ENCODE measurements at regions not wholly inside any gene's neighbourhood (a gene's known extent, or its start where the extent isn't known, plus 50 kb on each side); places are given as distances from the start of the nearest gene placed in this dataset.

DNA sequence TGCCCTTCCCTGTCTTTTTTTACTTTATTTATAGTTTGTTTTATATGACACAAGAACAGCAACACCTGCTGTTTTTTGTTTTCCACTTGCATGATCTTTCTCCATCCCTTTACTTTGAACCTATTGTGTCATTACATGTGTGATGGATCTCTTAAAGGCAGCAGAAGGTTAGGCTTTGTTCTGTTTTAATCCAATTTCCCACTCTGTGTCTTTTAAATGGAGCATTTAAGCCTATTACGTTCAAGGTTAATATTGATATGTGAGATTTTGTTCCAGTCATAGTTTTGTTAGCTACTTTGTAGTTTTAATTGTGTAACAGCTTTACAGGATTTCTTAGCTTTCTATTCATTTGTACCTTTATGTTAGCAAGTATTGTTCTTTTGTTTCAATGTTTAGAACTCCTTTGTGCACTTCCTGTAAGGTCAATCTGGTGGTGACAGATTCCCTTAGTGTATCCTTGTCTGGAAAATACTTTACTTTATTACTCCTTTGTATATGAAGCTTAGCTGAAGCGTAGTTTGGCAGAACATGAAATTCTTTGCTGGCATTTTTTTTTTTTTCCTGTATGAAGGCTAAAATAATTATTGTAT, 1443.0 kb upstream of the LRRTM1 start:
- Histone ChIP-seq H3K36me3 (ENCODE audit: insufficient read depth, low read length) (no peaks in the 10 kb centered on the region), H2AFZ (ENCODE audit: low read depth, low read length) (no peak overlapping the region), H3K27me3 (ENCODE audit: insufficient read depth, low read length) (no peaks in the 10 kb centered on the region), H3K4me3 (ENCODE audit: low read length) (no peak overlapping the region), H3K9me3 (ENCODE audit: low read length) (no peaks in the 10 kb centered on the region), H3K4me1 (ENCODE audit: insufficient read depth, low read length) (no peaks in the 10 kb centered on the region)

- Histone ChIP-seq H3K9me3 (ENCODE audit: low read length) (no peaks in the 10 kb centered on the region), H3K4me3 (ENCODE audit: low read length) (no peak overlapping the region), H3K27me3 (ENCODE audit: insufficient read depth, low read length) (no peaks in the 10 kb centered on the region), H2AFZ (ENCODE audit: low read depth, low read length) (no peak overlapping the region), H3K36me3 (ENCODE audit: insufficient read depth, low read length) (no peaks in the 10 kb centered on the region), H3K4me1 (ENCODE audit: insufficient read depth, low read length) (no peaks in the 10 kb centered on the region)
Observed at GRCh38 chr2:81739966-81740365, 1435.4 kb upstream of the LRRTM1 start.

DNA sequence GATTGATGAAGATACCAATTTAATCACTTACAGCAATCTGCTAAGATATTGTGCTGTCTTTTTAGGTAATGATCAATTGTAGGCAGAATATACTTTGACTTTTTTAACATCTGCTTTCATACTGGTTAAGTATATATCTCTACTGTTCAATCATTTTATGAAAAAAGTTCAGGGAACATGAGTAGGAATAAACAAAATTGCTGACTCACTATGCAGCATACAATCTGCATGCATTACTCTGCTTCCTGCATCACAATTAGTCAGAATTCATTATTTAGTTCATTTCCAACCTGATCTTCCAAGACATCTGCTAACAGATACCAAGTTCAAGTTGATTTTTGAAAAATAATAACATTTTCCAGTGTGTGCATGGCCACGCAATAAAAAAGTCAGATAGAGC, 1430.4 kb upstream of the LRRTM1 start:
- Histone ChIP-seq H3K4me3 (ENCODE audit: low read length) (no peak overlapping the region), H3K27me3 (ENCODE audit: insufficient read depth, low read length) (no peaks in the 10 kb centered on the region), H3K9me3 (ENCODE audit: low read length) (no peaks in the 10 kb centered on the region), H2AFZ (ENCODE audit: low read depth, low read length) (no peak overlapping the region), H3K36me3 (ENCODE audit: insufficient read depth, low read length) (no peaks in the 10 kb centered on the region), H3K4me1 (ENCODE audit: insufficient read depth, low read length) (no peaks in the 10 kb centered on the region)

DNA sequence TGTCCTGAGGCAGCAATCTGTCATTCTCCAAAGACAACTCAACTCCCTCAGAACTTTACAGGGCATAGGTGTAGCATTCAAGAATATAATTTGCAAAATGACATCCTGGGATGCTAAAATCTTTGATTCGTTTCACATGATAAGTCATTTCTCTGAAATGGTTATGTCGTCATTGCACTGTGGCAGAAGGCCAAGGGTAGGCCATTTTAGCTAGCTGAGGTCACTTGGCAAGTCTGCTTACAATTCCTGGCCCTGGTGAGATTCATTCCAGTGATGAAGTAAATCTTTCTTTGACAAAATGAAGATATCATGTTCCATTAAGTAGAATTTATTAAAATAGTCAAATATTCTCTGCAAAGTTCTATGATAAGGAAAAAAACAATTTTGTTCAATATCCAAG, 1410.3 kb upstream of the LRRTM1 start:
- H3K9me3 ChIP-seq (ENCODE audit: low read length), result no peaks in the 10 kb centered on the region
- H3K36me3 ChIP-seq (ENCODE audit: insufficient read depth, low read length), result no peaks in the 10 kb centered on the region

GRCh38 chr2:81706856-81707255, 1402.3 kb upstream of the LRRTM1 start:
- Histone ChIP-seq H3K4me1 (ENCODE audit: insufficient read depth, low read length) (no peaks in the 10 kb centered on the region), H3K9me3 (ENCODE audit: low read length) (no peaks in the 10 kb centered on the region), H3K4me3 (ENCODE audit: low read length) (no peak overlapping the region), H2AFZ (ENCODE audit: low read depth, low read length) (no peak overlapping the region), H3K36me3 (ENCODE audit: insufficient read depth, low read length) (no peaks in the 10 kb centered on the region), H3K27me3 (ENCODE audit: insufficient read depth, low read length) (no peaks in the 10 kb centered on the region)

More for the DNA sequence above, 1410.3 kb upstream of the LRRTM1 start:
- Histone ChIP-seq H3K4me3 (ENCODE audit: low read length) (no peak overlapping the region), H3K4me1 (ENCODE audit: insufficient read depth, low read length) (no peaks in the 10 kb centered on the region), H2AFZ (ENCODE audit: low read depth, low read length) (no peak overlapping the region), H3K27me3 (ENCODE audit: insufficient read depth, low read length) (no peaks in the 10 kb centered on the region)

GRCh38 chr2:81703831-81704230, 1399.3 kb upstream of the LRRTM1 start:
- H3K36me3 ChIP-seq (ENCODE audit: insufficient read depth, low read length), result no peaks in the 10 kb centered on the region
- no peaks in the 10 kb centered on the region for H3K4me1 ChIP-seq (ENCODE audit: insufficient read depth, low read length)
- H3K9me3 ChIP-seq (ENCODE audit: low read length), result no peaks in the 10 kb centered on the region

DNA sequence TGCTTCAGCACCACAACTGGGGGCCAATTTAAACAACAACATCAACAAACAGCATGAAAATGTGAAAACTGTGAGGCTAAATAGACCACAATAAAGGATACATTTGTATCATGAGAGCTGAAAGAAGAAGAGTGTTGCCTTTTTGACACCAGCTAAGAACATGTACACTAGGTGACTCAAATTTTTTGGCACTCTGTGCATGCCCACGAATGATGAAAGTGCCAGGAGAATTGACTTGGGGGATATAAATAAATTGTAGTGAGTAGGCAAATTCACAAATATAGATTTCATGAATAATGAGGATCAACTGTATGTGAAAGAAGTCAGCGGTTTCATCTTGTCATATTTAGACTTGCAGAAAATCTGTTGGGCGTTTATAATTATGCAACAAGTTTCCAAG, 1388.0 kb upstream of the LRRTM1 start:
- Histone ChIP-seq H3K36me3 (ENCODE audit: insufficient read depth, low read length) (no peaks in the 10 kb centered on the region), H3K4me3 (ENCODE audit: low read length) (no peak overlapping the region), H3K4me1 (ENCODE audit: insufficient read depth, low read length) (no peaks in the 10 kb centered on the region), H3K27me3 (ENCODE audit: insufficient read depth, low read length) (no peaks in the 10 kb centered on the region), H2AFZ (ENCODE audit: low read depth, low read length) (no peak overlapping the region), H3K9me3 (ENCODE audit: low read length) (no peaks in the 10 kb centered on the region)

More at GRCh38 chr2:81703831-81704230, 1399.3 kb upstream of the LRRTM1 start:
- no peaks in the 10 kb centered on the region for H3K27me3 ChIP-seq (ENCODE audit: insufficient read depth, low read length)
- H3K4me3 ChIP-seq (ENCODE audit: low read length), result no peak overlapping the region
- H2AFZ ChIP-seq (ENCODE audit: low read depth, low read length), result no peak overlapping the region

DNA sequence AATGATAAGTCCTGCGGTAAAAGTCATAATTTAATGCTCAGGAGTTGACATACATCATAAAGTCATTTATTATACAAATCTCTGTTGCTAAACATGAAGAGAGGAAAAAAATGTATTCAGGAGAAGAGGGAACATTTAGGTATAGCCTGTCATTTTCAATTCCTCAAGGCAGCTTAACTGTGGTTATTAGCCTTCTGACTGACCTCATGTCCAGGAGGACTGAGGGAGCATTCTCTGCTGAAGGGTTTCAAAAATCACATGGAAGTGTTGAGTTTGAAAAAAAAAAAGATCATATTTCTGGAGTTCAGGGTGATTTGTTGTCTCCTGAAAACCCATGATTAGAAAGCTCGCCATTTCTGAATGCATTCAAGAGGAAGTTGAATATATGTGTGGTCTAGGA, 1371.1 kb upstream of the LRRTM1 start:
- no peaks in the 10 kb centered on the region for H3K27me3 ChIP-seq (ENCODE audit: insufficient read depth, low read length)
- H3K9me3 ChIP-seq (ENCODE audit: low read length), result no peaks in the 10 kb centered on the region
- no peak overlapping the region for H3K4me3 ChIP-seq (ENCODE audit: low read length)
- H2AFZ ChIP-seq (ENCODE audit: low read depth, low read length), result no peak overlapping the region
- H3K4me1 ChIP-seq (ENCODE audit: insufficient read depth, low read length), result no peaks in the 10 kb centered on the region
- no peaks in the 10 kb centered on the region for H3K36me3 ChIP-seq (ENCODE audit: insufficient read depth, low read length)

- no peak overlapping the region for H3K4me3 ChIP-seq (ENCODE audit: low read length)
- no peaks in the 10 kb centered on the region for H3K36me3 ChIP-seq (ENCODE audit: insufficient read depth, low read length)
- H2AFZ ChIP-seq (ENCODE audit: low read depth, low read length), result no peak overlapping the region
- no peaks in the 10 kb centered on the region for H3K4me1 ChIP-seq (ENCODE audit: insufficient read depth, low read length)
- no peaks in the 10 kb centered on the region for H3K27me3 ChIP-seq (ENCODE audit: insufficient read depth, low read length)
- no peaks in the 10 kb centered on the region for H3K9me3 ChIP-seq (ENCODE audit: low read length)
Observed at GRCh38 chr2:81672923-81673322, 1368.4 kb upstream of the LRRTM1 start.

DNA sequence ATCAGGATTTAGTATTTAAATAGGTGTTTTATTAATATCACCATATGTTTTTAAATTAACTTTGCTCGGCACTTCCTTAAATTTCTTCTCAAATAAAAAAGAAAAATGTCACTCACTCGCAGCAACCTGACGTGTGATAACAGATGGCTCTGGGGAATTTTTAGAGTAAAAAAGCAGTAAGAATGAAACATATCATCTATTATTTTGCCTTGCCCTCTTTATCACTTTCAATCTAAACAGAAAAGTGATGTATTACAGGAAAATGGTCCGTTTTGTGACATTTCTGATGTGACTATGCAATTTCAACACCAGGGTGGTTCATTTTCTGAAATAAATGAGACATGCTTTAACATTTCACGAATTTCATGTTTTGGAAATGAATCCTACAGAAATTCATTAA, 1368.0 kb upstream of the LRRTM1 start:
- Histone ChIP-seq H3K27me3 (ENCODE audit: insufficient read depth, low read length) (no peaks in the 10 kb centered on the region), H3K4me3 (ENCODE audit: low read length) (no peak overlapping the region), H2AFZ (ENCODE audit: low read depth, low read length) (no peak overlapping the region), H3K4me1 (ENCODE audit: insufficient read depth, low read length) (no peaks in the 10 kb centered on the region), H3K9me3 (ENCODE audit: low read length) (no peaks in the 10 kb centered on the region), H3K36me3 (ENCODE audit: insufficient read depth, low read length) (no peaks in the 10 kb centered on the region)

DNA sequence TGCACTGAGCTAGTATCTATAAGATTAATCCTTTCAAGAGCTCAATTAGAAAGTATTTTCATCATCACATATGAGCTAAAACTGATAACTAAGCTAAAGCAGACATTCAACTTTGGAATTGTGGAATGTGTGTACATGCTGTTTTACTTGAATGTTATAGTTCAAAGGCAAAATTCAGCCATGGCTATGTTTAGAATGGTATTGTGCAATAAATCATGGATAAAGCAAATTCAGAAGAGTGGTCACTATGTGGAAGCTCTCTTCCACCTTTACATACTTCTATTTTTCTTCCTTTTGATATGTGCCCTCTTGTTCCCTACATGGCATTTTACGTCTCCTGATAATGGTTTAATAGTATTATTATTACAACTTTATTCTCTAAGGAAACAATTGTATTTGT, 1366.3 kb upstream of the LRRTM1 start:
- no peaks in the 10 kb centered on the region for H3K4me1 ChIP-seq (ENCODE audit: insufficient read depth, low read length)
- H3K36me3 ChIP-seq (ENCODE audit: insufficient read depth, low read length), result no peaks in the 10 kb centered on the region
- no peaks in the 10 kb centered on the region for H3K27me3 ChIP-seq (ENCODE audit: insufficient read depth, low read length)
- H3K9me3 ChIP-seq (ENCODE audit: low read length), result no peaks in the 10 kb centered on the region
- no peak overlapping the region for H2AFZ ChIP-seq (ENCODE audit: low read depth, low read length)
- H3K4me3 ChIP-seq (ENCODE audit: low read length), result no peak overlapping the region

DNA sequence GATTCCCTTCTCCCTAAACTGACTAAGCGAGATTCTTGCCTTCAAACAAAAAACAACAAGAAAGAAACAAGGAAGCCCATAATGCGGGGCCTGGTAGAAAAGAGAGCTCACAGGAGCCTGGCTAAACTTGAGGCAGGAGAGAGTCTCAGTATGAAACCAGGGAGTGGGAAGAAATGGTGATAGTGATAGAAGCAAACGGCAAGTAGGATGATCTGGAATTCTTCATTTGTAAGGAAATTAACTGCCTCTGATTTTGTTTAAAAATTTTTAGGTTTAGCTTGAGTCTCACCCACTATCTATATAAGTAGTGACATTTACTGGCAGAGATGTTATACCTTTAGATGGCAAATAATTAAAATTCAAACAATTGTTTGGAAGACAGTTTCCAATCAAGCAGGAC, 1356.5 kb upstream of the LRRTM1 start:
- H3K4me1 ChIP-seq (ENCODE audit: insufficient read depth, low read length), result no peaks in the 10 kb centered on the region
- H3K9me3 ChIP-seq (ENCODE audit: low read length), result no peaks in the 10 kb centered on the region
- H3K4me3 ChIP-seq (ENCODE audit: low read length), result no peak overlapping the region
- H3K36me3 ChIP-seq (ENCODE audit: insufficient read depth, low read length), result no peaks in the 10 kb centered on the region
- H2AFZ ChIP-seq (ENCODE audit: low read depth, low read length), result no peak overlapping the region
- H3K27me3 ChIP-seq (ENCODE audit: insufficient read depth, low read length), result no peaks in the 10 kb centered on the region

DNA sequence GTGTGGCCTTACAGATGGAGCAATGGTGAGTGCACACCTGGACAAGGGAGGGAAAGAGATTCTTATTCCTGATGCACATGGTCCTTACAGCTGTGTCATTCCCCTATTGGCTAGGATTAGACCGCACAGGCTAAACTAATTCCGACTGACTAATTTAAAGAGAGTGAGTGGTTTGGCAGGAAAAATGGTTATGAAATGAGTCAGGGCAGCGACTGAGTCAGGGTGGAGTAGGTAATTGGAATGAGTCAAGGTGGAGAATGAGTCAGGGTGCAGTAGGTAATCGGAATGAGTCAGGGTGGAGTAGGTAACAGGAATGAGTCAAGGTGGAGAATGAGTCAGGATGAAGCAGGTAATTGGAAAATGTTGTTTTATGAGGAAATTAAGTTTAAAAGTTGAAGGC, 1353.7 kb upstream of the LRRTM1 start:
- H2AFZ ChIP-seq (ENCODE audit: low read depth, low read length), result no peak overlapping the region
- H3K4me1 ChIP-seq (ENCODE audit: insufficient read depth, low read length), result no peaks in the 10 kb centered on the region
- no peaks in the 10 kb centered on the region for H3K36me3 ChIP-seq (ENCODE audit: insufficient read depth, low read length)
- H3K4me3 ChIP-seq (ENCODE audit: low read length), result no peak overlapping the region
- H3K27me3 ChIP-seq (ENCODE audit: insufficient read depth, low read length), result no peaks in the 10 kb centered on the region
- no peaks in the 10 kb centered on the region for H3K9me3 ChIP-seq (ENCODE audit: low read length)
